HG02759 (cell line): ENCODE measurements at regions not wholly inside any gene's neighbourhood (a gene's known extent, or its start where the extent isn't known, plus 50 kb on each side); places are given as distances from the start of the nearest gene placed in this dataset.

Source experiments
- ATAC-seq: cut with Tn5 transposase; IDR thresholded peaks from one replicate; pipeline ENCODE4 v1.9.1; 2021; ENCODE audit warnings: mild to moderate bottlenecking, moderate library complexity; ENCODE audit not compliant: unreplicated experiment

GRCh38 chr20:63117151-63117550 is 98.8 kb downstream of the YTHDF1 start:
- no peak for ATAC-seq

GRCh38 chr20:63116412-63117106 is 99.4 kb downstream of the YTHDF1 start:
- ATAC-seq: no peak

DNA sequence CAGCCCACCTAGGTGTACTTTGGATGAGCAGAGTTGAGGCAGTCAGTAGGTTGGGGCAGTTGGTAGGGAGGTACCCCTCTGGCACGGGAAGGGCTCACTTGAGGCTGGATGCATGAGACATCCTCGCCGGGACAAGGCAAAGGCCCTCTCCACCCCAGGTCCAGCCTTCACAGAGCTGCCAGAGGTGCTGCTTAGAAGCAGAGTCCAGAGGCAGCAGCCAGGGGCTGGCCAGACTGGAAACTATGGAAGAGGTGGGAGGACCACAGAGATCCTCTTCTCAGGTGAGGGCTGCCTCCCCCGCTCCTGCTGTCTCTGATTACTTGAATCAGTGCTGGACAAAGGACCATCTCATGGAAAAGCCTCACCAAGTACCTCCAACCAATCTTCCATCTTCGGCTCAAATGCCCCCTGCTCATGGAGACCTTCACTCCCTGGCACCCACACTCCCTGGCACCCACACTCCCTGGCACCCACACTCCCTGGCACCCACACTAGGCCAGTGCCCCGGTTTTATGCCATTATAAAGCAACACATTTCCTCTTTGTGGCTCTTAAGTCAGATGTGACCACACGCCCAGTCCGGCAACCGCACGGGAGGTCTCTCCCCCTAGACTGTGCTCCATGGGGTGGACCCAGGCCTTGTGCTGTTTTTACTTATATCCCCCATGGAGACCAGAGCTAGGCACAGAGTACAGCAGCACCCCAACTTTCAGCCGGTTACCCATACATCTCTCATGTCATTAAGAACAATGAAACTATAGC is 100.1 kb downstream of the YTHDF1 start:
- no peak for ATAC-seq

- ATAC-seq: no peak
Observed at GRCh38 chr20:63114693-63115311, 101.1 kb downstream of the YTHDF1 start.

GRCh38 chr20:63114006-63114692 is 101.8 kb downstream of the YTHDF1 start:
- ATAC-seq: no peak

- no peak for ATAC-seq
Observed at GRCh38 chr20:63112491-63113219, 103.3 kb downstream of the YTHDF1 start.

GRCh38 chr20:63108247-63108646 is 101.5 kb upstream of the BHLHE23 start:
- no peak for ATAC-seq

DNA sequence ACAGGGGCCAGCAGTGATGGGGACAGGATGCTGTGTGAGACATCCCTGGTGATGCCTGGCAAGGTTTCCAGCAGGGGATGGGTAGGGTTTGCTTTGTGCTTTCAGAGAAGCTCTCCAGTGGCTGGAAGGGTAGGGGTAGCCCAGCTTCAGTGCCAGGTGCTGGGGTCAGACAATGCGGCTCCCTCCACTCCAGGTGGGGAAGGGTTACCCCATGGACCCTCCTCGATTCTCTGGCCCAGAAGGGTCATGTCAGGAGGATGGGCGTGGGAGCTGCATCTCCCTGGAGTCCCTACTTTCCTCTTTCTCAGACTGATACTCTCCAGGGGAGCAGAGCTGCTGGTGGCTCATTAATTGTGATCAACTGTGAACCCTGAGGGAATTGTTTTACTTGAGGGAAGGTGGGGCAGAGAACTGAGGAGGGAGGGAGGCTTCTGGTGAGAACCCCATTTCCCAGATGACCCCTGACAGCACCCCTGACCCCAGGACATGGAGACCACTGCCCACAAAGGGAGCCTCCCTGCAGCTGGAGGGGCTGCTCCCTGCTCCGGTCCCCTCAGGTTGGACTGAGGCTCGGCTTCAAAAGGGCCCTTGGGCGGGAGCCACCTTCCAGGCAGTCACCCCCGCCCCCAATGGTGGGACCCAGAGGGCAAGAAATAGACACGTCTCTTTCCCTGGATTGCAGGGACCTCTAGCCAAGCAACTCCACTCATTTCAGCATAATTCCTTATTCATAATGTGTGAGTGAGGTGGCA is 100.9 kb upstream of the BHLHE23 start:
- no peak for ATAC-seq

DNA sequence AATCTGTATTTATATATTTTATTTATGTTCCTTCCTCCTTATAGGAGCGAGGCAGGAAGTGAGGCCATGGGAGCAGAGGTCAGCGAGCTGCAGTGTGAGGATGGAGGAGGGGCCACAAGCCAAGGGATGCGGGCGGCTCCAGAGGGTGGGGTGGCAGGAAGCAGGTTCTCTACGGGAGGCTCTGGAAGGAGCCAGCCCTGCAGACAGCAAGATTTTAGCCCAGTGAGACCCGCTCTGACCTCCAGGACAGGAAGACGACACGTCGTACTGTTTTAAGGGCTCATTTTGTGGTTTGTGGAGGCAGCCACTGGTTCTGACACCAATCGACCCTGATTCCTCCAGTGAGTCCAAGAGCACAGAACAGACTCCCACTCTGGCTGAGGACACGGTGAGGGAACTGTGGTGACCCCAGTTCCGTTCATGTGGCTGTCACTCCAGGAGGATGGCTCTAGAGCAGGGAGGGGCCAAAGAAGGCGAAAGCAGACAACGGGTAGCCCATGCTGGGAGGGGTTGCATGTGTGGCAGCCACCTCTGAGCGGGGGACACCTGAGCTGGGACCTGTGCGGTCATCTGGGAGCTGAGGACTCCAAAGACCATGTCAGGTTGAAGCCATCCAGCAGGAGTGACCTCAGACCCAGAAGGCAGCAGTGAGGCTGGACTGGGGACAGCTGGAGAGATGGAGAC is 100.1 kb upstream of the BHLHE23 start:
- no peak for ATAC-seq

DNA sequence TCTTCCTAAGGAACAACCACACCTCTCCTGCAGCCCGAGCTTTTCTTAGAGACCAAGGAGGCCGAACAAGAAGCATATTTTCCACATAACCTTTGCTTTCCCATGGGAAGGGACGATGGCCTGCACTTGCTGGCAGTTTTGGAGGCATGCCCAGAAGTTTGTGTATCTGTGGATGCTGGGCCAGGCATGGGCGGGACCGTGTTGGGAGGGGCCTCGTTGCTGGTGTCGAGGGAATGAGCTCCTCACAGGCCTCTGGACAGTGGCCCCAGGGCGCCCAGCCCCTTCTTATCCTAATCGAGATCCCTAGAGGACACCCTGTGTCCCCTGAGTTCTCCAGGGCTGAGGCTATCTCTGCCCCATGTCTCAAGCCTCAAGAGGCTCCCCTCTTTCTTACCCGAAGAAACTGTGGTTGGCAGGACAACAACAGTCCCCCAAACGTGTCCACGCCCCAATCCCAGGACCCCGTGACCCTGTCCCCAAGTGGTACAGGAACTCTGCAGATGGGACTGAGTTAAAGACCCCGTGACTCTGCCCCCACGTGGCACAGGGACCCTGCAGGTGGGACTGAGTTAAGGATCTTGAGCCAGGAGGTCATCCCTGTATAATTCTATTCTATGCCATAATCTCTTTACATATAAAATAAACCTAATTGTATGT is 99.5 kb upstream of the BHLHE23 start:
- no peak for ATAC-seq

DNA sequence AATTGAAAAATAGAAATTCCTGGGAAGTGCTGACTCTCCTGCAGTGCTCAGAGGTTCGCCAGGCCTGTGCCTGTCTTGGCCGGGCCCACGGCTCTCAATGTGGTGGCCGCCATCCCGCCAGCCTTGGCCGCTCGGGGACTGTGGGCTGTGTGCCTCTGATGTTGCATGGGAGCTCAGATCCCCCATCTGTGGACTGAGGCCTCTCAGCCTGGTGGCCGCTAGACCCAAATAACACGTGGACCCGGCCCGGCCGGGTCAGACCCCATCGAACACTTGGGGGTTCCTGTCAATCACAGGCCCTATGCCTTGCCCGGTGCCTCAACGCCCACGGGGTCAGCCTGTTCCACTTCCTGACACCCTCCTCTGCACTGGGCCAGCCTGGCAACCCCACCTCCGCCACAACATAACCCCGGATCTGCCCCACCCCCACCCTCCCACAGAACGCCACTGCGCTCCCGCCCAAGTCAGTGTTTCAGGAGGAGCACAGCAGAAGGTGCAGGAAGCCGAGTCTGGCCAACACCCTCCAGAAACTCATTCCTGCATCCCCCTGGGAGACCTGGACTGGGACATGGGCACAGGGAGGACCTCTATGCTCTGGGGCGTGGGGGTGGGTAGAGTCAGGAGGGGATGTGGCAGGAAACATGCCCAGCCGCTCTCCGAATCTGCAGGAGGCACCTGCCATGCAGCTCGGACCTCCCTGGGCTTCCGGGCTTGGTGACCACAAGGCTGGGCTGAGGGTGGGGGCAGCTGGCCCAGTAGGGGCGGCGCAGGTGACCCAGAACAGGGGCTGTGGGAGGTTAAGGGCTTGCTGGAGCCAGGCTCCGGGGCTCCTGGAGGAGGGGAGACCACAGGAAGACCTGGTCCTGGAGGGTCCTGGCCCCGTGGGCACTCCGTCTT is 98.7 kb upstream of the BHLHE23 start:
- no peak for ATAC-seq

DNA sequence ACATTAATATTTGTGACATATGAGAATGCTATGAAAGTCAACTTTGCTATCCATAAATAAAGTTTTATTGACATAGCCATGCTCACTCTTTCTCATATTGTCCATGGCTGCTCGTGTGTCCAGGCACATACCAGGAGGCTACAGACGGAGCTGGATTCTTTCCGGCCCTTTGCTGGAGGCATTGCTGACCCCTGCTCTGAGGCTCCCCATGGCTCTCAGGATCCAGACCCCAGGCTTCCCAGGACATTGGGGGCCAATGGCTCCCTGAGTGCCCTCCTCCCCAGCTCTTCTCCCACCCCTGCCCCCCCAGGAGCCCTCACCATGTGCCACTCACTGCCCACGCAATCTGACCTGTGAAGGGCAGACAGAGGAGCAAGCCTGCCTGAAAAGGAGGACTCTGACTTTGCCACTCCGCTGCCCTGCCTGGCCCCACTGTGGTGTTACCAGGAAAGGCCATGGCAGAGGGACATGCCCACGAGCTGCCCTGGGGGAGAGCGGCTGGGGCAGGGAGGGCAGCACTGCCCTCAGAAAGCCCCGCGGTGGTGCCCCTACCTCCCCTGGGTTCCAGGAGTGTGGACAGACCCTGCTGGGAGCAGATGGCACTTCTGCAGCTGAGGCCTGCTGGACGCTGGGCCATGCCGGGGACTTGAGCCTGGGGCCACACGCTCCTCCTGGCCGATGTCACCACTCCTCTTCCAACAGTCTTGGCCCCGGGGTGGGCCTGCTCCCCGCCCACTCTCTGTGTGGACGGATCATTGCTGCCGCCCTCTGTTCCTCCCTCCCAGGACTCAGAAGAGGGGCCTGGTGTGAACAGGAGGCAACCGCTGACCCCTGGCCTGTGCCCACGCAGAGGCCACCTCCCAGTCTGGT is 97.8 kb upstream of the BHLHE23 start:
- ATAC-seq: no peak

DNA sequence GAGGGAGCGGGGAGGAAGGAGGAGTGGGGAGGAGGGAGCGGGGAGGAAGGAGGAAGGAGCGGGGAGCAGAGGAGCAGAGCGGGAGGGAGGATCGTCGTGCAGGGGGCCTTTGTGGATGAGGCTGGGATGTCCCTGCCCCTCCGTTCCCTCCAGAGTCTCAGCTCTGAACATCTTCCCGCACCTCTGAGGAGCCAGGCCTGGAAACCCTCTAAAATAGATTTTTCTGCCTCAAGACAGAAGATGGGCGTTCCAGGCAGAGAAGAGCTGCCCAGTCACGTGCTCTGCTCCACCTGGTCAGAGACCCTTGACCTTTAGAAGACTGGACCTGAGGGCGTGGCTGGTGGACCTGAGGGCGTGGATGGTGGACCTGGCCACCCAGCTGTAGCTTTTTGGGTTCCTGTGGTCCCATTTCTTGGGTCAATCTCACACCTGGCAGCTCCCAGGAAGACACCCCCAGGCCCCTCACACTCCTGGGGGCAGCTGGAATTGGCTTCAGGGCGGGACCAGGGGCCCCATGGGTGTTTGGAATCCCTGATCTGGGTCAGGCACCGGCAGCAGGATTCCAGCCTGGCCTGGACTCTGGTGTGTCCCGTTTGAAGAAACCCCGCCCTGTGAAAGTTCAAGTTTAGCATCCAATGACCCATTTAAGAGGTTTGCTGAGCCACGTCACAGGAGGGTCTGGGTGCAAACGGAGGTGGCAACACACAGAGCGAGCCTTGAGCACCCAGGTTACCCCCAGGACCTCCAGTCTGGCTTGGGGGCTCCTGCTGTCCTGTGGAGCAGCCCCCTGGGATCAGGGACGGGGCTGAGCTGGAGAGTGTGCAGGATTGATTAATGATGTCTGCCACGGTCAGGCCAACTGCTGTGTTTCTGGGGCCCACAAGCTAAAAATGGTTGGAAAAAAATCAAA is 96.9 kb upstream of the BHLHE23 start:
- no peak for ATAC-seq

GRCh38 chr20:63102721-63103375 is 96.1 kb upstream of the BHLHE23 start:
- peak; percentile 46 for ATAC-seq
